Spleen (tissue), 7 donors: ENCODE measurements at regions not wholly inside any gene's neighbourhood (a gene's known extent, or its start where the extent isn't known, plus 50 kb on each side); places are given as distances from the start of the nearest gene placed in this dataset.

Experiments used
- CTCF ChIP-seq, 11 experiments: fragments of 200-600 bp in 7 of 11; fragments of 450-650 bp in 4 of 11; sonication (generic) in 4 of 11; IDR thresholded peaks in 8 of 11; conservative IDR thresholded peaks in 3 of 11; 1 replicate in 7 of 11; 2 replicates in 4 of 11; pipeline versions ENCODE4 v1.4.0 to v1.8.0; 2016 to 2021; ENCODE audit warnings: antibody characterized with exemption in 11 of 11, inconsistent platforms in 4 of 11, mild to moderate bottlenecking in 1 of 11
- POLR2A ChIP-seq, 3 donors: fragments of 450-650 bp; IDR thresholded peaks; one replicate each; pipeline ENCODE4 v1.5.1; 2017; ENCODE audit warnings: antibody characterized with exemption in 3 of 3, mild to moderate bottlenecking in 1 of 3
- POLR2AphosphoS5 ChIP-seq, 3 donors: sonication (generic); formaldehyde crosslinking; IDR thresholded peaks; one replicate each; pipeline ENCODE4 v1.5.1; 2017; ENCODE audit warnings: antibody characterized with exemption in 3 of 3
- donor health status: DM: no; HTN: no; CAD: no; lungs with moderate emphysema.
- donor health status: DM: no; HTN: no; CAD: no.
- donor health status: DM: no; HTN: no; CAD: no.

GRCh38 chr11:109205312-109205711 is 216.7 kb upstream of the C11orf87 start:
- TF ChIP-seq CTCF (IDR thresholded peaks at IDR 0.05 in 8 of 11, conservative IDR thresholded peaks at IDR 0.05 in 3 of 11) (no peak), POLR2A (IDR thresholded peaks at IDR 0.05) (no peak), POLR2AphosphoS5 (IDR thresholded peaks at IDR 0.05) (no peak)
